Activated T-helper 1 cell treated with Interleukin-2 at 50 U/mL for 16 hours (primary cell): ENCODE measurements at regions not wholly inside any gene's neighbourhood (a gene's known extent, or its start where the extent isn't known, plus 50 kb on each side); places are given as distances from the start of the nearest gene placed in this dataset.

Experiments used
- DNase-seq: peaks from one replicate; pipeline ENCODE4 v3.0.0-alpha.2; 2020; ENCODE audit warnings: low read depth

GRCh38 chr2:12971581-12972365 lies 255.0 kb downstream of the TRIB2 start:
- DNase-seq = no peak

- DNase-seq = no peak
Measured at GRCh38 chr2:12978066-12978835, 261.5 kb downstream of the TRIB2 start.

DNA sequence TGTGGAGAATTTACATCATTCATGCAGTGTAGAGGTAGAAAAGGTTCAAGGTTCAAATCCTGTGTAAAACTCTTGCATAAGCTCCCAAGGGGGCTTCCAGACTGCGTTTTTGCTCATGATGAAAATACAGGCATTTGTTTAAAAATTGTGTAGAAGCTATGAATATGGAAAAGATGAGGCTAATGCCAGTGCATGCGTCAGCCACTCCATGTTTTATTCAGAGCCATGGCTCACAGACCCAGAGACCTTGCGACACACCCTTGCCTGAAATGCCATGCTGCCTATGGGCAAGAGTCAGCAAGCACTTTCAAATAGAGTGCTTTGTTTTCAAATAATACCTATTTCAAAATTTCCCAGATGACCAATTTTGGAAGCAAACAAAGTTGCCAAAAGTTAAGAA lies 262.3 kb downstream of the TRIB2 start:
- DNase-seq = no peak

GRCh38 chr2:12980817-12981216 lies 264.1 kb downstream of the TRIB2 start:
- no peak for DNase-seq

DNA sequence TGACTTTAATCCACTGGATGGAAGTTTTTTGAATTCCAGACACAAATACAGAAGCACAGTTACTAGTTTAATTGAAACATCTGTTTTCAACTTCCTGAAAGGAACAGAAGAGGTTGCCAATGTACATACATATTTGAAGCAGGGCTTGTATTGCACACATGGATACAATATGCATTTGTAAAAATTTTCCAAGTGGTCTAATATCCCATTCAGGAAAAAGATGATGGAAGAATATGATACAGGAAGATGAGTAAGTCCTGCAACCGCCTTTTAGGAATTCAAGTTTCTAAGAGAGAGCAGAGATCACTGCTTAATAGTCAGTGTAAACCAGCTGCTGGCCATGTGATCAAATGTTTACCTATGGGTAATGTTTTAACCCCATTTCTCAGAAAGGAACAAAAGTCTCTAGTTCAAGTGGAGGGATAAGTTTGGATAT lies 265.4 kb downstream of the TRIB2 start:
- DNase-seq = no peak

DNA sequence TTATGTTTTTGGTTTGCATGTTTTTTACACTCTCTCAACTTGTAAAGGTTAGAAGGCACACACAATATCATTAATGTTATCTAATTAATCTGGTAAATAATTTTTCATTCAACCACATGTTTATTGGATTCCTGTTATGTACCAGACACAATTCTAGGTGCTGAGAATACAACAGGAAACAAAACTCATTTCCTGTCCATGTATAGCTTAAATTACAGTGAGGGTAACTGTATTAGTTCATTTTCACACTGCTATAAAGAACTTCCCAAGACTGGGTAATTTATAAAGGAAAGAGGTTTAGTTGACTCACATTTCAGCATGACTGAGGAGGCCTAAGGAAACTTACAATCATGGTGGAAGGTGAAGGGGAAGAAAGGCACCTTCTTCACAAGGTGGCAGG lies 270.5 kb downstream of the TRIB2 start:
- DNase-seq = no peak

DNA sequence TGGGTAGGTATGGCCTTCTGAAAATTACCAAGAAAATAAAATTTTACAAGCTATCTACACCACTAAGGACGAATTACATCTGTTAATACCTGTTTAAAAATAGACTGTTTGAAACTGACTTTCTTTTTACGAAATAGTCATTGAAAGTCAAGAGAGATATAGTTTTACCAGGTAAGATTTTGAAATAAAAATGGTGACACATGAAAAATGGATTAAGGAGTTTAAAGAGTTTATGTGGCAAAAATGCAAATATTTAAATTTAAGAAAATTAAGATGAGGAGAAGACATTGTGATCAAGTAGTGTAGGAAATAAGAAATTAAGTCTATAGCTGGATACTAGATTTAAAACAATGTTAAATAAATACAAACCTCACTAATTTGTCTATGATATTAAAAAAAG lies 271.5 kb downstream of the TRIB2 start:
- DNase-seq = no peak

DNA sequence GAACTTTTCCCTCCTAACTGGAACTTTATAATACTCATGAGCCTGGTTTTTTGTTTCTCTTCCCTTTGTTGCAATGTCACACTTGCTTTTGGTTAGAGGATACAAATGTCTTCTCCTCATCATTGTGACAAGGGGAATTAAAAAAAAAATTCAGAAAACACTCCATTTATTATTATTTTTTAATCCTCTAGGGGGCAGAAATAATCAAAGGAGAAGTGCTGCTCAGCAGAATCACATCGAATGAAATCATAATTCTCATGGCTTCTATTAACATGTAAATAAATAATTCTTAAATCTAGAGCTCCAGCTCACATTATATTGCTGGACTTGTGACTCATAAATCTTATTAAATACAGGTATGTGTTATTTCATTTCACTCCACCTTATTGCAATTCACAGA lies 273.8 kb downstream of the TRIB2 start:
- no peak for DNase-seq

GRCh38 chr2:12998685-12999084 lies 281.9 kb downstream of the TRIB2 start:
- DNase-seq = no peak

DNA sequence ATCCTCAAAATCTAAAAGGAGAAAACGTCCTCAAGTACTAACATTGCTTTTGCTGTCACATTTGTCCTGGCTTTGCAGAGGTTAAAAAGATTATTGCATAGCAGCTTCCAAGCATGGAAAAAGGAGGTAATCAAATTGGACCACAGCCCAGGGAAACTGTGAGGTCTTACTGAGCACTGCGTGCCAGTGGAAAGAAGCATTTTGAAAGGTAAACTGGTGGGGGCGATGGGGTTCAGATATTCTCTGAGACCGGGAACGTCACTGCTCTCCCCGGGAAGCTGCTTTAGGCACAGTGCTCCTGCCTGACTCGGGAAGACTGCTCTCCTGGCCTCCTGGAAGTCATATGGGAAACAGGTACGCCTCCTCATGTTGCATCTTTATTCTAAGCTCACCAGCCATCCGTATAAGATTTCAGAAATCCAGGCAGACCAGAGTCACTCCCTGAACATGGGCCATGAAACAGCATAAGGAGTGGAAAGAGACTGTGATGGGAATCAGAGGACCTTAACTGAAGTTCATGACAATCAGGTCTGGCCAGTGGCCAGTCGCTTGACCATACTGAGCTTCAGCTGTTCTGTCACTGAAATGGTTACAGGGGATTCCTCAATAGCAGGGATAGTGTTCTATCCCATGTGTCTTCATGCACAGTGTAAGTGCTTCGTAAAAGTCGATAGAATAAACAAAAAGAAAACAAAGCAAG lies 284.1 kb downstream of the TRIB2 start:
- DNase-seq = no peak

- no peak for DNase-seq
Measured at GRCh38 chr2:13001408-13001807, 284.7 kb downstream of the TRIB2 start.

DNA sequence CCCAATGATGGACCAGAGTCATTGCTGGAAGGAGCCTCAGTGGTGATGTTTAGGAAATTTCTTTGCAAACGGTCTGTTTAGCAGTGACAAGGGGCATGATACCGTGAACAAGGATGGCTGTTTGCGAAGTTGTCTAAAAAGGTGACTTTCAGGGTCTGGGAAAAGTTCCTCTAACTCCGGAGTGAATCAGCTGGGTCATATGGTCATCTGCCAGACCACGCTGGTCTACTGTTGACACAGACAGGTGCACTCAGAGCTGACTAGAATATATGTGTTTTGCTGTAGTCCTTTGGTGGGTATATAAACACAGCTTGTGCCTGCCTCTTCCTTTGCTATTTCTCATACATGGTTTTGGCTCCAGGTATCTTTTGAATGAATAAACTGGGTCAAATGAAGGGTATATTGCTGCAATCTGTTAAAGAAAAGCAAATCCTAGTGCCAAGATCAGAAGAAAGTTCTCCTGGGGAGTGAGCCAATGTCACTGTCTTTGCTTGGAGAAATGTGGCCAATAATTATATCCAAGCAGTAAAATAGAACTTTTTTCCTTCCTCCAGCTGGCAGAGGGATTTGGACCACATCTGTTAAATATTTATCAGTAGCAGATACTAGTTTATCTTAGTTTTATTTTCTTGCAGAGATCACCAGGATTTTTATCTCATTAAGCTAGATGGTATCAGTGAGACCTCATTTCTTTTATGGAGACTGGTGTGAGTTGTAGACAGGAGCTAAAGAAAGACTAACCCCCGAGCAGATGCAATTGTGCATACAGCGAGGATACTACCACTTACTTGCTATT lies 286.0 kb downstream of the TRIB2 start:
- DNase-seq = no peak

GRCh38 chr2:13003500-13003899 lies 286.8 kb downstream of the TRIB2 start:
- DNase-seq = no peak

DNA sequence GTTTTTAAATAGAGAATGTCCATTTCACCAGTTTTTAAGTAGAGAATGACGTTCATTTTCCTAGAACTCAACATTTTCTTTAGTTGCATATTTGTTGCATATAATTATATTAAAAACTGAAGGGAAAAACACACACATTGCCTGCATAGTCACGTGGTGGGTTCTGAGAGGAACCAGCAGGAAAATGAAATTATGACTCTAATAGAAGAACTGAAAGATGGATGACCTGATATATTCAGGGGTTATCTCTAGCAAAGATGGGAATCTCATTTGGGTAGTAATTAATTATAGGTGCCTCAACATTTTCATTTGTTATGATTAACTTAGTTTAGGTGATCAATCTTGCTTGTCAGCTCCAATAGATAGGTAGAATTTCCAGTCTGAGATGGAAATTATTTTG lies 288.3 kb downstream of the TRIB2 start:
- no peak for DNase-seq

GRCh38 chr2:13005761-13006335 lies 289.1 kb downstream of the TRIB2 start:
- no peak for DNase-seq

DNA sequence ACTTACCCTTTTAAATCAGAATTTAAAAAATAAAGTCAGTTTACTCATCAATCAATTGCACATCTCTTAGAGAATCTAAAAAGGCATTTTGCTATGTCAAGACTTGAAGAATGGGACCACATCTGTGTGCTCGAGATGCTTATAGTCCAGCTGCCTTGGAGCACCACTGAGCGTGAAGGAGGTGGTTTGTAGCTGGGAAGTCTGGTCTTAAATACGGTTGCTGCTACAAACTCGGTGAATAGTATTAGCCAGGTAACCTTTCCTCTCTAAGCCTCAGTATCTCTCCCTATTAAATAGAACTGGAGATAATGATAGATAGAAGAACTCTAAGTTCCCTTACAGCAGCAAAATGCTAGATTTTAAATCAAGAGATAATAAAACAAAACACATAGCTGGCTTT lies 289.7 kb downstream of the TRIB2 start:
- no peak for DNase-seq

- DNase-seq = peak; percentile 22
Measured at GRCh38 chr2:13006829-13007717, 290.3 kb downstream of the TRIB2 start.

DNA sequence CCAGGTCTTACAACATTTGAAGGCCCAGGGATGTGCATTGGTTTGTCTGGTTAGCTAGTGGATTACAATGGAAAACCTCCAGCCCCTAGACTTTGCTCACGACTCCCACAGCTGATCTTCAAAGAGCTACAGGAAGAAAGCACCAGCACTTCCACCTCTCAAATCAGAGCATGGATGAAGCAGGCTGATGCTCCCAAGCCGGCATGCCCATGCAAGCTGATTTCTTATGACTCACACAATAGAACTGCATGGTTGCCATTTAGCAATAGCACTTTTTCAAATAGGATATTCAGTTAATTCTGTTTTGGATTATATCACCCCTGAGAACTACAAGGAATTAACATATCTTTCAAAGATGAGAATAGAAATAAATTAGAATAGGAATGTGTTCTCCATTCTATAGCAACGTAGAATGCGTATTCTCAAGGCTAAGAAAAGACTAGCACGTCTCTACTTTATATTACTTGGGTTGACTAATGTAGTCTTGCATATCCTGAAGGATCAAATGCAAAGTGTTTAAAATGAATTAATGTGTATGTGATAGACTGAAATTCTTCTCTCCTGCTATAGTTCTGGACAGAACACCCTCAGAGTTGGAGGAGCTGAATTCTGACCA lies 292.4 kb downstream of the TRIB2 start:
- DNase-seq = no peak

DNA sequence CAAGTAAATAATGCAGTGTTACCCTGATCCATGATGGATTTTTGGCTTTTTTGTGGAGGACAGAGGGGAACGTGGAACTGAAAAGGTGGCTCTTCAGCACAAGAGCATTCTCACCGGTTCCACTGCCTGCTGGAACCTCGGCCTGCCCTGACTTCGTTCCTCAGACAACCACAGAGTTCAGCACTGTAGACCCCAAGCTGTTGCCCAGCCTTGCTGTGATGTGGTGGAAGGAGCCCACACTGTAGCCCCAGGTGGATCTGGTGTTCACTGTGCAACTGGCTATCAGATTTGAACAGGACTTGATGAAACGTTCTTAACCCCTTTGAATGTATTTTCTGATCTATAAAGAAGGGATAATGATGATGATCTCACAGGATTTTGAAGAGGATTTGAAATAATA lies 293.5 kb downstream of the TRIB2 start:
- no peak for DNase-seq

GRCh38 chr2:13014783-13015182 lies 298.0 kb downstream of the TRIB2 start:
- DNase-seq = no peak
